Tibial nerve (tissue), 4 donors: ENCODE measurements at regions not wholly inside any gene's neighbourhood (a gene's known extent, or its start where the extent isn't known, plus 50 kb on each side); places are given as distances from the start of the nearest gene placed in this dataset.
A peak's percentile ranks its signal among the peaks of the same experiment; 100 is the strongest.

Source experiments
- DNase-seq, 2 donors: peaks; one replicate each; pipeline ENCODE4 v3.0.0-alpha.2; 2019; ENCODE audit warnings: low spot score in 2 of 2
- H3K27ac ChIP-seq, 4 donors: fragments of 200-600 bp; sonication (generic) in 3 of 4; one replicate each; pipeline ENCODE4 v1.5.1; 2017 to 2019; ENCODE audit warnings: mild to moderate bottlenecking in 1 of 4
- H3K27me3 ChIP-seq, 2 donors: fragments of 200-600 bp; sonication (generic) in 1 of 2; one replicate each; pipeline versions ENCODE4 v1.5.1 to v1.6.0; 2017 to 2019
- H3K36me3 ChIP-seq, 3 donors: fragments of 200-600 bp; sonication (generic); one replicate each; pipeline ENCODE4 v1.5.1; 2018 to 2019
- H3K4me1 ChIP-seq, 4 donors: fragments of 200-600 bp; sonication (generic) in 3 of 4; one replicate each; pipeline ENCODE4 v1.5.1; 2017 to 2019
- H3K4me3 ChIP-seq, 4 donors: fragments of 200-600 bp; sonication (generic) in 3 of 4; one replicate each; pipeline ENCODE4 v1.5.1; 2017 to 2019; ENCODE audit warnings: mild to moderate bottlenecking in 1 of 4, moderate library complexity in 1 of 4
- H3K9me3 ChIP-seq, 4 donors: fragments of 200-600 bp; sonication (generic) in 3 of 4; one replicate each; pipeline ENCODE4 v1.5.1; 2017 to 2019
- CTCF ChIP-seq, 5 experiments: fragments of 200-600 bp in 3 of 5; fragments of 450-650 bp in 2 of 5; sonication (generic) in 3 of 5; IDR thresholded peaks; one replicate each; pipeline ENCODE4 v1.5.1; 2016 to 2019; ENCODE audit warnings: antibody characterized with exemption in 5 of 5, mild to moderate bottlenecking in 3 of 5, moderate library complexity in 2 of 5
- EP300 ChIP-seq, 2 donors: sonication (generic); formaldehyde crosslinking; IDR thresholded peaks; one replicate each; pipeline ENCODE4 v1.6.1; 2017; ENCODE audit warnings: antibody characterized with exemption in 2 of 2, mild to moderate bottlenecking in 1 of 2
- POLR2A ChIP-seq, 2 donors: fragments of 450-650 bp; IDR thresholded peaks; one replicate each; pipeline ENCODE4 v1.6.1; 2017; ENCODE audit warnings: antibody characterized with exemption in 2 of 2, mild to moderate bottlenecking in 2 of 2, moderate library complexity in 2 of 2
- WGBS, 2 donors: methylation state at CpG; one replicate each; pipeline ENCODE4 v1.1.5; 2018; 5-methylcytosine and 5-hydroxymethylcytosine counted together

DNA sequence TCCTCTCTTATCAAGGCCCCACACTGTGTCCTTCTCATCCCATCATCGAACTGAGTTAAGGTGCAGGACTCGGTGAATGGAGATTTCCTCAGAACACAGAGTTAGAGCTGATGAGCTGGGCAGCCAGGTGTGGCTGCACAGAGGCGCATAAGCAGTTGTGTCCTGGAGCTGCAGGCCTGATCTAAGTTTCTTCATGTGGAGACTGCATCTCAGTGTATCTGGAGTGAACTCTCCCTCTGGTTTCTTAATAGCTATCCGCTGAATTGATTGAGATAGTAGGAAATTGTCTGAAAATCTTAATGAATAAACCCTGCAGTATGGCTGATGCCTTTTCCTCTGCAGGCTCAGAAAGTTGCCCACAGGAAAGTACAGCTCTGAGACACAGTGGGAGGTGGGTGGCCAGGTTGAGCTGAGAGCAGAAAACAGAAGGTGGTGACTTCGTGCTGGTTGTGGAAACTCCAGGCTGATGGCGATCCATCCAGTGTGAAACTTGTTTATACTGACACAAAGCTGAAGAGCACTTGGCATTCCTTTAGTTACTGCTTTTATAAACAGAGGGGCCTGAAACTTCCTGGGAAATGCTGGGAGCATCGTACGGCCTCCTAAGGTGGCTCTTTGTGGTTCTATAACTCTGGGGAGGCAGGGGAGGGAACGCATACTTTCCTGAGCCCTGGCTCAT, 67.4 kb upstream of the F3 start:
- WGBS, 2 donors = 69 to 77% methylated on average over 9 of the region's 9 CpGs
- H3K27ac ChIP-seq = no peak overlapping the region
- no peaks in the 10 kb centered on the region for H3K36me3 ChIP-seq
- H3K4me3 ChIP-seq = no peak overlapping the region
- H3K9me3 ChIP-seq = no peaks in the 10 kb centered on the region
- peaks cover 0 to 8% (median 0%) of the 10 kb centered on the region in 4 donors for H3K4me1 ChIP-seq
- no peaks in the 10 kb centered on the region for H3K27me3 ChIP-seq
- no peak for DNase-seq
- TF ChIP-seq EP300 (IDR thresholded peaks at IDR 0.05) (no peak), POLR2A (IDR thresholded peaks at IDR 0.05) (no peak), CTCF (IDR thresholded peaks at IDR 0.05) (no peak)

- Histone ChIP-seq H3K36me3 (no peaks in the 10 kb centered on the region), H3K9me3 (no peaks in the 10 kb centered on the region)
- 75 to 77% methylated on average over 10 of the region's 10 CpGs for WGBS, 2 donors
Observed at GRCh38 chr1:94608142-94608851, 66.7 kb upstream of the F3 start.

GRCh38 chr1:94607398-94607797, 65.8 kb upstream of the F3 start:
- H3K9me3 ChIP-seq = no peaks in the 10 kb centered on the region
- H3K27ac ChIP-seq = no peak overlapping the region
- H3K27me3 ChIP-seq = no peaks in the 10 kb centered on the region
- no peak for DNase-seq
- H3K36me3 ChIP-seq = no peaks in the 10 kb centered on the region
- TF ChIP-seq CTCF (IDR thresholded peaks at IDR 0.05) = no peak
- no peak for TF ChIP-seq EP300 (IDR thresholded peaks at IDR 0.05)
- TF ChIP-seq POLR2A (IDR thresholded peaks at IDR 0.05) = no peak
- H3K4me1 ChIP-seq = peaks cover 0 to 3% (median 1%) of the 10 kb centered on the region in 4 donors
- 94 to 97% methylated on average over 4 of the region's 4 CpGs for WGBS, 2 donors
- no peak overlapping the region for H3K4me3 ChIP-seq

More at GRCh38 chr1:94608142-94608851, 66.7 kb upstream of the F3 start:
- DNase-seq = no peak
- Histone ChIP-seq H3K27ac (peak overlapping the region in 1 of 4 donors; percentile 2), H3K4me3 (no peak overlapping the region), H3K27me3 (no peaks in the 10 kb centered on the region), H3K4me1 (peaks cover 0 to 8% (median 0%) of the 10 kb centered on the region in 4 donors)
- TF ChIP-seq CTCF (IDR thresholded peaks at IDR 0.05) (no peak), POLR2A (IDR thresholded peaks at IDR 0.05) (no peak), EP300 (IDR thresholded peaks at IDR 0.05) (no peak)

DNA sequence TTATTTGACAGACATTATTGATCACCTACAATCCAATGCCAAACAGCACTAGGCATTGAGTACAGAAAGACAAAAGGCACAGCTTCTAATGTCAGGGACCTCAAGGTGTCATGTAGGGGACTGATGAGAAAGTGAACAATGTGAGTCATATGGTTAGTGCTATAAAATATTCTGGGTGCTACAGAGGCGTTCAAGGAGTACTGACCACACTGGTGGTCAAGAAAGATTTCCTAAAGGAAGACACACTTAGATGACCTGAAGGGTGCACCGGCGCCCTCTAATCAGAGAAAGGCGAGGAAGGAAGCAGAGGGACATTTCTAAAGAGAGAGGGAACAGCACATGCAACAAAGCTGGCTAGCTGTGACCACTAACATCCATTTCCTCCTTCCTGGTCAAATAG, 64.9 kb upstream of the F3 start:
- TF ChIP-seq CTCF (IDR thresholded peaks at IDR 0.05) (no peak), POLR2A (IDR thresholded peaks at IDR 0.05) (no peak), EP300 (IDR thresholded peaks at IDR 0.05) (no peak)
- Histone ChIP-seq H3K36me3 (no peaks in the 10 kb centered on the region), H3K27me3 (no peaks in the 10 kb centered on the region), H3K9me3 (no peaks in the 10 kb centered on the region), H3K4me1 (peaks cover 0 to 5% (median 0%) of the 10 kb centered on the region in 4 donors), H3K4me3 (no peak overlapping the region), H3K27ac (no peak overlapping the region)
- 92 to 93% methylated on average over 4 of the region's 4 CpGs for WGBS, 2 donors
- DNase-seq = no peak

GRCh38 chr1:94603663-94604062, 62.1 kb upstream of the F3 start:
- no peaks in the 10 kb centered on the region for H3K36me3 ChIP-seq
- TF ChIP-seq POLR2A (IDR thresholded peaks at IDR 0.05) (no peak), CTCF (IDR thresholded peaks at IDR 0.05) (no peak), EP300 (IDR thresholded peaks at IDR 0.05) (no peak)
- H3K27ac ChIP-seq = no peak overlapping the region
- H3K4me3 ChIP-seq = no peak overlapping the region
- no peaks in the 10 kb centered on the region for H3K9me3 ChIP-seq
- no peaks in the 10 kb centered on the region for H3K27me3 ChIP-seq
- H3K4me1 ChIP-seq = peaks cover 0 to 18% (median 3%) of the 10 kb centered on the region in 4 donors
- DNase-seq = no peak
